ENCODE measurements at regions not wholly inside any gene's neighbourhood (a gene's known extent, or its start where the extent isn't known, plus 50 kb on each side); places are given as distances from the start of the nearest gene placed in this dataset.

DNA sequence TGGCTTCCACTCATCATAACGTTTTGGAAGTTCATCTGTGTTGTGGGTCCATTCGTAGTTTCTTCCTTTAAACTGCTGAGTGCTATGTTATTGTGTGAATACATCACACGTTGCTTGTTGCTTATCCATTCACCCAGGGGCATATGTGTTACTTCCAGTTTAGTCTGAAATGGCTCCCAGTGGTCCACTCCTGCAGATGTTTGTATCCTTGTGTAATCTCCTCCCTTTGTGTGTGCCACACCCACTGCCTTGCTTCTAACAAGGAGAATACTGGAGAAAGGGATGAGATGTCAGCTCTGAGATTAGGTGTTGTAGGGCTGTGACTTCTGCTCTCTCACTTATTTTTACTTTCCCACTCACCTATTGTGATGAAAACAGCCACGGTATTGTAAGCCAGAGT, 239.1 kb upstream of the HABP2 start:
- FAIRE-seq = no peak
- TF ChIP-seq SRF (CRISPR knock-in tag; IDR thresholded peaks at IDR 0.05) = no peak
- no peak for TF ChIP-seq ETV6 (IDR thresholded peaks at IDR 0.05; ENCODE audit: borderline replicate concordance in 1 of 2, low read depth in 2 of 2, low read length in 1 of 2)
- no peak for TF ChIP-seq ETV6 (CRISPR knock-in tag; IDR thresholded peaks at IDR 0.05; ENCODE audit: borderline replicate concordance)
- TF ChIP-seq RBM39 (optimal IDR thresholded peaks at IDR 0.05; ENCODE audit: low read depth, low read length) = no peak
- no peak for TF ChIP-seq RUNX1 (IDR thresholded peaks at IDR 0.05; ENCODE audit: low read depth)
- no peak for TF ChIP-seq TOE1 (IDR thresholded peaks at IDR 0.05; ENCODE audit: borderline replicate concordance)
- no peak for TF ChIP-seq TOE1 (CRISPR knock-in tag; IDR thresholded peaks at IDR 0.05; ENCODE audit: borderline replicate concordance, low read depth)
- TF ChIP-seq, protein P1, sequence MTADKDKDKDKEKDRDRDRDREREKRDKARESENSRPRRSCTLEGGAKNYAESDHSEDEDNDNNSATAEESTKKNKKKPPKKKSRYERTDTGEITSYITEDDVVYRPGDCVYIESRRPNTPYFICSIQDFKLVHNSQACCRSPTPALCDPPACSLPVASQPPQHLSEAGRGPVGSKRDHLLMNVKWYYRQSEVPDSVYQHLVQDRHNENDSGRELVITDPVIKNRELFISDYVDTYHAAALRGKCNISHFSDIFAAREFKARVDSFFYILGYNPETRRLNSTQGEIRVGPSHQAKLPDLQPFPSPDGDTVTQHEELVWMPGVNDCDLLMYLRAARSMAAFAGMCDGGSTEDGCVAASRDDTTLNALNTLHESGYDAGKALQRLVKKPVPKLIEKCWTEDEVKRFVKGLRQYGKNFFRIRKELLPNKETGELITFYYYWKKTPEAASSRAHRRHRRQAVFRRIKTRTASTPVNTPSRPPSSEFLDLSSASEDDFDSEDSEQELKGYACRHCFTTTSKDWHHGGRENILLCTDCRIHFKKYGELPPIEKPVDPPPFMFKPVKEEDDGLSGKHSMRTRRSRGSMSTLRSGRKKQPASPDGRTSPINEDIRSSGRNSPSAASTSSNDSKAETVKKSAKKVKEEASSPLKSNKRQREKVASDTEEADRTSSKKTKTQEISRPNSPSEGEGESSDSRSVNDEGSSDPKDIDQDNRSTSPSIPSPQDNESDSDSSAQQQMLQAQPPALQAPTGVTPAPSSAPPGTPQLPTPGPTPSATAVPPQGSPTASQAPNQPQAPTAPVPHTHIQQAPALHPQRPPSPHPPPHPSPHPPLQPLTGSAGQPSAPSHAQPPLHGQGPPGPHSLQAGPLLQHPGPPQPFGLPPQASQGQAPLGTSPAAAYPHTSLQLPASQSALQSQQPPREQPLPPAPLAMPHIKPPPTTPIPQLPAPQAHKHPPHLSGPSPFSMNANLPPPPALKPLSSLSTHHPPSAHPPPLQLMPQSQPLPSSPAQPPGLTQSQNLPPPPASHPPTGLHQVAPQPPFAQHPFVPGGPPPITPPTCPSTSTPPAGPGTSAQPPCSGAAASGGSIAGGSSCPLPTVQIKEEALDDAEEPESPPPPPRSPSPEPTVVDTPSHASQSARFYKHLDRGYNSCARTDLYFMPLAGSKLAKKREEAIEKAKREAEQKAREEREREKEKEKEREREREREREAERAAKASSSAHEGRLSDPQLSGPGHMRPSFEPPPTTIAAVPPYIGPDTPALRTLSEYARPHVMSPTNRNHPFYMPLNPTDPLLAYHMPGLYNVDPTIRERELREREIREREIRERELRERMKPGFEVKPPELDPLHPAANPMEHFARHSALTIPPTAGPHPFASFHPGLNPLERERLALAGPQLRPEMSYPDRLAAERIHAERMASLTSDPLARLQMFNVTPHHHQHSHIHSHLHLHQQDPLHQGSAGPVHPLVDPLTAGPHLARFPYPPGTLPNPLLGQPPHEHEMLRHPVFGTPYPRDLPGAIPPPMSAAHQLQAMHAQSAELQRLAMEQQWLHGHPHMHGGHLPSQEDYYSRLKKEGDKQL (CRISPR knock-in tag; IDR thresholded peaks at IDR 0.05; ENCODE audit: borderline replicate concordance) = no peak
- TF ChIP-seq ELF1 (tag; IDR thresholded peaks at IDR 0.05) = no peak
- TF ChIP-seq PML (IDR thresholded peaks at IDR 0.05; ENCODE audit: low read length) = no peak
- TF ChIP-seq CBFA2T3 (IDR thresholded peaks at IDR 0.05) = no peak
- TF ChIP-seq, protein P2, sequence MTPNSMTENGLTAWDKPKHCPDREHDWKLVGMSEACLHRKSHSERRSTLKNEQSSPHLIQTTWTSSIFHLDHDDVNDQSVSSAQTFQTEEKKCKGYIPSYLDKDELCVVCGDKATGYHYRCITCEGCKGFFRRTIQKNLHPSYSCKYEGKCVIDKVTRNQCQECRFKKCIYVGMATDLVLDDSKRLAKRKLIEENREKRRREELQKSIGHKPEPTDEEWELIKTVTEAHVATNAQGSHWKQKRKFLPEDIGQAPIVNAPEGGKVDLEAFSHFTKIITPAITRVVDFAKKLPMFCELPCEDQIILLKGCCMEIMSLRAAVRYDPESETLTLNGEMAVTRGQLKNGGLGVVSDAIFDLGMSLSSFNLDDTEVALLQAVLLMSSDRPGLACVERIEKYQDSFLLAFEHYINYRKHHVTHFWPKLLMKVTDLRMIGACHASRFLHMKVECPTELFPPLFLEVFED (CRISPR knock-in tag; conservative IDR thresholded peaks at IDR 0.05) = no peak
- no peak for TF ChIP-seq STAT5A (IDR thresholded peaks at IDR 0.05; ENCODE audit: borderline replicate concordance, low read length)

More for the DNA sequence above, 239.1 kb upstream of the HABP2 start:
- no peak overlapping the region for H3K4me3 ChIP-seq
- no peaks in the 10 kb centered on the region for H3K9me3 ChIP-seq (replicated peaks; ENCODE audit: control insufficient read depth, insufficient read depth, low read depth, low read length)
- in situ Hi-C loops (cut with MboI) = no loop called here
- H3K9ac ChIP-seq (ENCODE audit: insufficient read depth in 1 of 2, low read depth in 2 of 2, low read length in 2 of 2) = no peak overlapping the region
- intact Hi-C loops (cut with micrococcal nuclease) = no loop called here
- no peak for ATAC-seq
- BruUV-seq (replicated peaks) = no TSS peak
- peaks cover 0 to 16% of the 10 kb centered on the region in 2 experiments; a peak in 2 of 5 replicates for H3K27me3 ChIP-seq (ENCODE audit: control insufficient read depth in 2 of 2, insufficient read depth in 2 of 2, low read length in 2 of 2)
- DNase-seq (ENCODE audit: extremely low read depth in 1 of 4, low spot score in 3 of 4) = no peak
- WGBS (ENCODE audit: insufficient coverage, low coverage, missing lambda C conversion rate) = 0% methylated on average over 4 of the region's 4 CpGs
- no peaks in the 10 kb centered on the region for H3K79me2 ChIP-seq (ENCODE audit: control insufficient read depth, insufficient read depth, low read length)
- no peaks in the 10 kb centered on the region for H3K36me3 ChIP-seq (ENCODE audit: control insufficient read depth, insufficient read depth, low read length)
- POLR2A ChIA-PET = no interaction called here
- H3K4me1 ChIP-seq (replicated peaks in 1 of 2; ENCODE audit: control insufficient read depth in 2 of 2, insufficient read depth in 2 of 2, low read length in 2 of 2) = no peaks in the 10 kb centered on the region
- no peak overlapping the region for H3K27ac ChIP-seq (ENCODE audit: extremely low read depth, low read depth, low read length)
- no peak overlapping the region for H3K4me2 ChIP-seq (ENCODE audit: insufficient read depth, low read length)
- CTCF ChIA-PET (ENCODE audit: low intra/inter-chr PET ratio) = no interaction called here
- no peak overlapping the region for H2AFZ ChIP-seq (ENCODE audit: low read depth, low read length)
- H4K20me1 ChIP-seq (replicated peaks; ENCODE audit: control insufficient read depth, insufficient read depth, low read length) = no peaks in the 10 kb centered on the region
- no peaks in the 10 kb centered on the region for H3K9me1 ChIP-seq (ENCODE audit: control insufficient read depth, insufficient read depth, low read length)

All from K562 (cell line).